ENCODE measurements at regions not wholly inside any gene's neighbourhood (a gene's known extent, or its start where the extent isn't known, plus 50 kb on each side); places are given as distances from the start of the nearest gene placed in this dataset.
"Not testable (repeated sequence)": the region's sequence is repeated elsewhere in the genome, so short reads cannot be mapped to it uniquely, and the experiment has no call there.

DNA sequence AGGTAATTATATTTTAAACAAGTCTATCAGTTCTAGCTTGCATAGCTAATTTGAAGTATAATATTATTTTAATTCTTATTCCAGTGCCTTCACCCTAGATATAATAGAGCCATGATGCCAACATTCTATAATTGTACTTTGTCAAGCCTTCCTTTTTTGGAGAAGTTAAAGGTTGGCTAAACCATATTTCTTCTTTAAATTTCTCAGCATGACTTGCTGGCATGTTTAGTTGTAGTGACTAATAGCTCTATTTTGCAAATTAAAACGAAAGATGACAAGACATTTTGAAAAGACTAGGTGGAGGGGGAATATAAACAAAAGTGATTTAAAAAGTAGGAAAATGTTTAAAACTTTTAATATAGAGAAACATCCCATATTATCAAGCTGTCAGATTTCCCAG is 400.7 kb downstream of the PSAT1 start:
- no peak overlapping the region for H3K9ac ChIP-seq (replicated peaks; ENCODE audit: extremely low read depth, insufficient read depth, low read length)
- no peak for TF ChIP-seq FOS (IDR thresholded peaks at IDR 0.05; ENCODE audit: borderline replicate concordance, insufficient read depth, low read length)
- TF ChIP-seq POLR2AphosphoS5 (IDR thresholded peaks at IDR 0.05; ENCODE audit: insufficient read depth, low read depth, low read length) = no peak
- TF ChIP-seq POLR2A (IDR thresholded peaks at IDR 0.05; ENCODE audit: low read depth, low read length) = no peak
- H3K4me3 ChIP-seq (replicated peaks in 1 of 3; ENCODE audit: insufficient read depth in 1 of 3, low read depth in 1 of 3, low read length in 3 of 3) = no peak overlapping the region
- H3K9me3 ChIP-seq (replicated peaks; ENCODE audit: control insufficient read depth, insufficient read depth, low read length) = no peaks in the 10 kb centered on the region
- no peak overlapping the region for H3K4me2 ChIP-seq (ENCODE audit: insufficient read depth, low read length)
- intact Hi-C loops (cut with micrococcal nuclease) = no loop called here
- H3K36me3 ChIP-seq (ENCODE audit: control insufficient read depth in 2 of 2, extremely low read depth in 1 of 2, insufficient read depth in 2 of 2, low read length in 2 of 2) = no peaks in the 10 kb centered on the region
- POLR2A ChIA-PET = no interaction called here
- H3K27ac ChIP-seq (ENCODE audit: insufficient read depth, low read depth, low read length) = no peak overlapping the region
- BruUV-seq (replicated peaks) = no TSS peak
- CTCF ChIA-PET = no interaction called here
- H3K9me1 ChIP-seq (replicated peaks; ENCODE audit: control insufficient read depth, extremely low read depth, insufficient read depth, low read length) = no peaks in the 10 kb centered on the region
- H2AFZ ChIP-seq (ENCODE audit: low read depth, low read length) = no peak overlapping the region
- dilution Hi-C loops (cut with MboI; ENCODE audit: extremely low pct_ligation_motif_present, low sequenced_read_pairs) = no loop called here
- FAIRE-seq (no peak), DNase-seq (ENCODE audit: low read depth, low spot score) (no peak)
- no peaks in the 10 kb centered on the region for H3K79me2 ChIP-seq (ENCODE audit: control insufficient read depth, insufficient read depth, low read length)
- no peaks in the 10 kb centered on the region for H3K4me1 ChIP-seq (ENCODE audit: control insufficient read depth, extremely low read depth, insufficient read depth, low read length)
- H4K20me1 ChIP-seq (replicated peaks; ENCODE audit: control insufficient read depth, extremely low read depth, insufficient read depth, low read length) = no peaks in the 10 kb centered on the region
- H3K27me3 ChIP-seq (ENCODE audit: control insufficient read depth in 2 of 2, insufficient read depth in 2 of 2, low read length in 2 of 2) = peaks cover 0 to 1% of the 10 kb centered on the region in 2 experiments

GRCh38 chr9:78698371-78698770 is 401.4 kb downstream of the PSAT1 start:
- FAIRE-seq (no peak), DNase-seq (ENCODE audit: low read depth, low spot score) (no peak)
- CTCF ChIA-PET = interaction anchor here (0.8 to 1.5 kb wide), 3 partner anchors 61 to 463 kb away, joined by 3 read pairs; no protein-coding TSS in a partner anchor
- Histone ChIP-seq H3K4me3 (replicated peaks in 1 of 3; ENCODE audit: insufficient read depth in 1 of 3, low read depth in 1 of 3, low read length in 3 of 3) (no peak overlapping the region), H3K79me2 (ENCODE audit: control insufficient read depth, insufficient read depth, low read length) (no peaks in the 10 kb centered on the region), H2AFZ (ENCODE audit: low read depth, low read length) (no peak overlapping the region), H3K9ac (replicated peaks; ENCODE audit: extremely low read depth, insufficient read depth, low read length) (no peak overlapping the region), H3K4me2 (ENCODE audit: insufficient read depth, low read length) (no peak overlapping the region), H3K36me3 (ENCODE audit: control insufficient read depth in 2 of 2, extremely low read depth in 1 of 2, insufficient read depth in 2 of 2, low read length in 2 of 2) (no peaks in the 10 kb centered on the region), H3K4me1 (ENCODE audit: control insufficient read depth, extremely low read depth, insufficient read depth, low read length) (no peaks in the 10 kb centered on the region), H3K27me3 (ENCODE audit: control insufficient read depth in 2 of 2, insufficient read depth in 2 of 2, low read length in 2 of 2) (peaks cover 0 to 1% of the 10 kb centered on the region in 2 experiments), H4K20me1 (replicated peaks; ENCODE audit: control insufficient read depth, extremely low read depth, insufficient read depth, low read length) (no peaks in the 10 kb centered on the region), H3K9me1 (replicated peaks; ENCODE audit: control insufficient read depth, extremely low read depth, insufficient read depth, low read length) (no peaks in the 10 kb centered on the region), H3K9me3 (replicated peaks; ENCODE audit: control insufficient read depth, insufficient read depth, low read length) (no peaks in the 10 kb centered on the region), H3K27ac (ENCODE audit: insufficient read depth, low read depth, low read length) (no peak overlapping the region)
- no TSS peak for BruUV-seq (replicated peaks)
- dilution Hi-C loops (cut with MboI; ENCODE audit: extremely low pct_ligation_motif_present, low sequenced_read_pairs) = no loop called here
- intact Hi-C loops (cut with micrococcal nuclease) = no loop called here
- TF ChIP-seq EZH2 (IDR thresholded peaks at IDR 0.05; ENCODE audit: borderline replicate concordance, low read depth, low read length, severe bottlenecking) (no peak), JUN (IDR thresholded peaks at IDR 0.05; ENCODE audit: borderline replicate concordance, insufficient read depth, insufficient read length, low read depth) (no peak), POLR2A (IDR thresholded peaks at IDR 0.05; ENCODE audit: low read depth, low read length) (no peak), CTCF (IDR thresholded peaks at IDR 0.05; ENCODE audit: extremely low read depth in 1 of 2, insufficient read depth in 1 of 2, low read depth in 1 of 2, low read length in 2 of 2) (no peak), MAX (IDR thresholded peaks at IDR 0.05; ENCODE audit: insufficient read depth, insufficient read length) (no peak), POLR2AphosphoS5 (IDR thresholded peaks at IDR 0.05; ENCODE audit: insufficient read depth, low read depth, low read length) (no peak), MYC (IDR thresholded peaks at IDR 0.05; ENCODE audit: low read depth, low read length) (no peak), FOS (IDR thresholded peaks at IDR 0.05; ENCODE audit: borderline replicate concordance, insufficient read depth, low read length) (no peak), GATA2 (IDR thresholded peaks at IDR 0.05; ENCODE audit: insufficient read depth, insufficient read length, low read depth, low read length) (no peak)
- POLR2A ChIA-PET = no interaction called here

- CTCF ChIA-PET = interaction anchor here (0.8 to 1.5 kb wide), 3 partner anchors 62 to 463 kb away, joined by 3 read pairs; no protein-coding TSS in a partner anchor
- H3K9me3 ChIP-seq (replicated peaks; ENCODE audit: control insufficient read depth, insufficient read depth, low read length); H3K36me3 ChIP-seq (ENCODE audit: control insufficient read depth in 2 of 2, extremely low read depth in 1 of 2, insufficient read depth in 2 of 2, low read length in 2 of 2); dilution Hi-C loops (cut with MboI; ENCODE audit: extremely low pct_ligation_motif_present, low sequenced_read_pairs); BruUV-seq (replicated peaks); H3K79me2 ChIP-seq (ENCODE audit: control insufficient read depth, insufficient read depth, low read length); H3K4me2 ChIP-seq (ENCODE audit: insufficient read depth, low read length); H3K9me1 ChIP-seq (replicated peaks; ENCODE audit: control insufficient read depth, extremely low read depth, insufficient read depth, low read length); FAIRE-seq; intact Hi-C loops (cut with micrococcal nuclease); H3K27ac ChIP-seq (ENCODE audit: insufficient read depth, low read depth, low read length); H3K27me3 ChIP-seq (ENCODE audit: control insufficient read depth in 2 of 2, insufficient read depth in 2 of 2, low read length in 2 of 2); DNase-seq (ENCODE audit: low read depth, low spot score); H4K20me1 ChIP-seq (replicated peaks; ENCODE audit: control insufficient read depth, extremely low read depth, insufficient read depth, low read length); POLR2A ChIA-PET; H3K4me3 ChIP-seq (replicated peaks in 1 of 3; ENCODE audit: insufficient read depth in 1 of 3, low read depth in 1 of 3, low read length in 3 of 3); H3K9ac ChIP-seq (replicated peaks; ENCODE audit: extremely low read depth, insufficient read depth, low read length); H3K4me1 ChIP-seq (ENCODE audit: control insufficient read depth, extremely low read depth, insufficient read depth, low read length); H2AFZ ChIP-seq (ENCODE audit: low read depth, low read length): not testable (repeated sequence)
These were observed 402.3 kb downstream of the PSAT1 start for GRCh38 chr9:78699217-78699616.
